Erythroblast (primary cell): ENCODE measurements at regions not wholly inside any gene's neighbourhood (a gene's known extent, or its start where the extent isn't known, plus 50 kb on each side); places are given as distances from the start of the nearest gene placed in this dataset.

Experiments used
- DNase-seq, 2 experiments: peaks; one replicate each; lab custom pipeline; 2025; lab: John Stamatoyannopoulos, UW
- GATA1 ChIP-seq: IDR thresholded peaks from 2 replicates; pipeline ENCODE4 v1.6.1; 2011; ENCODE audit warnings: low read depth, mild to moderate bottlenecking, control low read depth, low read length, moderate library complexity
- POLR2A ChIP-seq: IDR thresholded peaks from 2 replicates; pipeline ENCODE4 v1.6.1; 2011; ENCODE audit warnings: mild to moderate bottlenecking, low read length

DNA sequence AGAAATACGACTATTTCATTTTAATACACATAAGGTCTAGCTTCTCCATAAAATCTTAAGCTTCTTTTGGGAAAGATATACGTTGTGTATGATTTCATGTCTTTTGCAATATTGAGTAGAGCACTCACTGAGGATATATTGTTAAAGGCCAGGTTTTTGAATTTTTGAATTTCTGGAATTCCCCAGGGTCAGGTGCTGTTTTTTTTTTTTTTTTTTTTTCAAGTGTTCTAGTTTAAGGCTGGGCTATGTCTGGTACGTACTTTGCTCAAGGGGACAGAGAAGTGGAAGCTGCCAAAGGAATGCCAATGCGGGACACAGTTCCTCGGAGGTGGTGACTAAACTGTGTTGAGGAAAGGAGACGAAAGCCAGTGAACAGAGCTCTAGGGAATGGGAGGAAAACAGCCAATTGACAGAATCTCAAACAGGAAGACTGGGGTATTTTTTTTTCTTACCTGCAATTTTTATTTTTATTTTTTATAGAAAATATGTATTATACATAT lies 510.5 kb upstream of the CBLB start:
- TF ChIP-seq POLR2A: no peak
- TF ChIP-seq GATA1: no peak
- no peak for DNase-seq

DNA sequence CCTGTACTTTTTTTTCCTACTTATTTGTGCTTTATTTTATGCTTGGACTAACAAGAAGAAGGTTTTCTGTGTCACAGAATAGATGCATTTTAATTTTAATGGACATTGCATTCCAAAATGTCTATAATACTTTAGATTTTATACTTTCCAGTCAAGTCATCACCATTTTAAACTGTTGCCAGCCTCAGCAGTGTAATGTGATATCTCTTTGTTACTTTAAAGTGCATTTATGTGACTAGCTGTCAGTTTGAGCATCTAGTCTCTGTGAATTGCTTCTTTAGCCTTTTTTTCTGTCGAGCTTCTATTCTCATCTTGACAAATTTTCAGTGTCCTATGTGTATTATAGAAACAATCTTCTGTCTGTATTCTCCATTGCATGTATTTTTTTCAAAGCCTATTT lies 511.4 kb upstream of the CBLB start:
- no peak for DNase-seq
- TF ChIP-seq POLR2A (no peak), GATA1 (no peak)

GRCh38 chr3:106381286-106381938 lies 512.6 kb upstream of the CBLB start:
- TF ChIP-seq GATA1 (no peak), POLR2A (no peak)
- DNase-seq: no peak

DNA sequence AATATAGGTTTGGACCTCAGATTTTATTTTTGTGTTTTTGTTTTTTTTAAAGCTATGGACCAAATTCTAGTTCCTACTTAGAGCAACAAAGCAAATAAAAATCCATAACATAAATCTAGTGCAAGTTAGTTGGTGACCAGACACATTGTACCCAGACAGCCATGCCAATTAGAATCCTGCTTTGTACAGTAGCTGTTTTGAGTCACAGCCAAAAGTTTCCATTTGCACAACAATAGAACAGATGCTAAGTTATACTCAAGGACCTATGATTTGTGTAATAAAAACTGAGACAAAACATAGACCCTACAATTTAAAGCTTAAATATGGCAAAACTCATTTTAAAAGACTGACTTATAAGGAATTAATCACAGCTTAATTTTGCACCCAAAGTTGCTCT lies 513.1 kb upstream of the CBLB start:
- TF ChIP-seq GATA1 (no peak), POLR2A (no peak)

DNA sequence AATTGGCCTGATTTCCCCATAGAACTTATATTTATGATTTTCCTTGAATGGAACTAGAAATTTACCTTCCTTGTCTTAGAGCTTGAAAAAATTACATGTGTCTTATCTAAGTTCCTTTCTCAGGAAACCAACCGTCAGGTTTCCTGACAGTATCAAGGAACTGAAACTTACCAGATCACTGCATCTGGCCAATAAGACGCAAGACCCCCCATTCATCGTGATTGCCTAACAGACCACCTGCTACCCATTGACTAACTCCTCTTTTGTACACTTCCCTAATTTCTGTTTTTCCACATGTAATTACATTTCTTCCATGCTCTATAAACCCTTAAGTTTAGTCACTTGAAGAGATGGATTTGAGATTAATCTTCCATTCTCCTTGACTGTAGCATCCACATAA lies 517.2 kb upstream of the CBLB start:
- no peak for DNase-seq

More for the DNA sequence above, 513.1 kb upstream of the CBLB start:
- DNase-seq: no peak

DNA sequence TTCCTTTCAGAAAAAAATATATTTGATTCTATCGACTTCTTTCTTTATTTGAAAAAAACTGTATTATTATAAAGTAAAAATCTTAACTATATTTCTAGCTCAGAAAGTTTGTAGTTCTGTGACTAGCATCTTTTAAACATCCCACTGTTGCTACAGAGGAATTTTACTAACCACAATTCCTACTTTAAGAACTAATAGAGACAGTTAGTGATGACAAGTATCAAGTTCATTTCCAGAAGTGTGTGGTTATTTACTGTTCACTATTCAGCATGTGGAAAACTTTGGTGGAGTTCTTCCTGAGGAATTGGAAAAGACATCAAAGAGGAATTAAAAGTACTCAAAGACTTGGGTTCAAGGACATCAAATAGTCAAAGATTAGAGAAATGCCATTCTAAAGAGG lies 524.1 kb upstream of the CBLB start:
- DNase-seq: no peak
- TF ChIP-seq POLR2A: no peak
- no peak for TF ChIP-seq GATA1

More for the DNA sequence above, 517.2 kb upstream of the CBLB start:
- no peak for TF ChIP-seq GATA1
- no peak for TF ChIP-seq POLR2A

DNA sequence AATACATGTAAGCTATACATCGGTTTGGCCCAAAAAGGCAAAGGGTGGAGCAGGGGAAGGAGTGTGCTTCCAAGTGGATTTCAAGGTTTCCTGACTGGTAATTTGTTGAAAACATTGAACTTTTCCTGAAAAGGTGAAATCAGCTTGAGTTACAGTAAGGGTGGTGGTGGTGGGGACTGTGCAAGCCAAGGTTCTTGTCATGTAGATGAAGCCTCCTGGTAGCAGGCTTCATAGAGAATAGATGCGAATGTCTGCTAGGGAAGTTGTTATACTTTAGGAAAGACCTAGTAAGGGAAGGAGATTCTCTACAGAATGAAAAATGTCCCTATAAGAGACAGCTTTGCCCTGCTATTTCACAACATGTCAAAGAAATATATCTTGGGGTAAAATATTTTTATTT lies 528.2 kb upstream of the CBLB start:
- TF ChIP-seq POLR2A: no peak
- TF ChIP-seq GATA1: no peak
- no peak for DNase-seq

DNA sequence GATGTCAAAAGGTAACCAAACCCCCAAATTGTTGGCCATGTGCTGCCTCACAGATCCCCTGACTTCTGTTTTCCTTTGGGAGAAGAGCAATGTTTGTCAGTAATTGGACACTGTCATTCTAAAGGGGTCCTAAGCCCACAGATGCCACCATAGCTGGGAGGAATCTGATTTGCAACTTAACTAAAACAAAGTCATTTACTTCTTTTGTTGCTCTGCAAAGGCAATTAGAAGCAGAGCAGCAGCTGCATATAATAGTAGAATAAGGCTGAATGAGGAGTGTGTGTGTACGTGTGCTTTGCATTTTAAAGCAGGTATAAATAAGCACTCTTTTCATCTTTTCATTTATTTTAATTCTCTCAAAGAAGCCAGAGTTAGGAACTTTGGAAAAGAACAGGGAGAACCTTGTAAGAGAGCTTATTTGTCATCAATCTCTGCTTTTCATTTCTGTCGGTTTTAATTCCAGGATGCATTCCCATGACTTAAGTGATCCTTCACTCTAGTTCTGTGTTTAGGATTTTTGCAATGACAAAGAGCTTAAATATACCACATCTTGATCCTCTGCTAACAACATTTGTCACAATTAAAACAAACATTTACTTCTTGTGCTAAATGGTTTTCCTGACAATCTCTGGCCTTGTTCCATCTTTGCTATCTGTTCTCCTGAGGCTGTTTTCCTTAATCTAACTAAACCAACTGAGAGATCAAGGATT lies 530.2 kb upstream of the CBLB start:
- no peak for DNase-seq
- TF ChIP-seq POLR2A (no peak), GATA1 (no peak)

DNA sequence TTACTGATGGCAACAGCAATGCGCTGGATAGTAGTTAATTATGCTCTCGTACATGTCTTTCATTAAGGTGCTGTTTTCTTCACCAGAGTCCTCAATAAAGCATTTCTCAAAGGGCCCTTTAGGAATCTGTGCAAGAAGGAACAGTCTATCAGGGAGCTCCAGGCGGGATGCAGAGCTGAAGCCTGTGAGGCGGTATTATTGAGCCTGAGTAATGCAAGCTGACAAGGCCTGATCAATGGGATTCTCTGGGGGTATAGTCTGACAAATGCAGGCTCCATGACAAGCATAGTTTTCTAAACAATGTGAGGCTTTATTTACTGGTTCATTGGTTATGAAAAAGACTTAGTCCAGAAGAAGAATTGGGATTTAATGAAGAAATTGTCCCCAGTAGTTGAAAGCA lies 530.9 kb upstream of the CBLB start:
- no peak for DNase-seq
- TF ChIP-seq GATA1: no peak
- TF ChIP-seq POLR2A: no peak

GRCh38 chr3:106401666-106402490 lies 533.1 kb upstream of the CBLB start:
- TF ChIP-seq POLR2A (no peak), GATA1 (no peak)

GRCh38 chr3:106403371-106404145 lies 534.7 kb upstream of the CBLB start:
- TF ChIP-seq POLR2A (no peak), GATA1 (no peak)
- DNase-seq: no peak

More at GRCh38 chr3:106401666-106402490, 533.1 kb upstream of the CBLB start:
- DNase-seq: no peak

DNA sequence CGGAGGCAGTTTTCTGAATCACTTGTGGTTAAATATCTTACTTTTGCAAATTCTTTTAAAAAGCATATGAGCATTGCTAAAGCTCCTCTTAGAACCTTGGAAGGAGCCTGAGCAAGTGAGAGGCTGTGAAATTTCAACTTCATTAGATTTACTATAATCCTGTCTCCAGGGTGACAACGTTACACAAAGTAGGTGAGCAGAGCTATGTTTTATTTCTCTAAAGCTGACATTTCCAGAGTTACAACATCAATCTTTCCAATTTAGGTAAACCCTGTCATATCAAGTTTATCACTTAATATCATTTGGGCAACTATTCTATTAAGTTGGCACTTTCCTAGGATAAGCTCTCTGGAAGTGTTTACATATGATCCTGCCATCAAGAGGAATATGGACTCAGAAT lies 544.9 kb upstream of the CBLB start:
- no peak for DNase-seq
- TF ChIP-seq GATA1 (no peak), POLR2A (no peak)

DNA sequence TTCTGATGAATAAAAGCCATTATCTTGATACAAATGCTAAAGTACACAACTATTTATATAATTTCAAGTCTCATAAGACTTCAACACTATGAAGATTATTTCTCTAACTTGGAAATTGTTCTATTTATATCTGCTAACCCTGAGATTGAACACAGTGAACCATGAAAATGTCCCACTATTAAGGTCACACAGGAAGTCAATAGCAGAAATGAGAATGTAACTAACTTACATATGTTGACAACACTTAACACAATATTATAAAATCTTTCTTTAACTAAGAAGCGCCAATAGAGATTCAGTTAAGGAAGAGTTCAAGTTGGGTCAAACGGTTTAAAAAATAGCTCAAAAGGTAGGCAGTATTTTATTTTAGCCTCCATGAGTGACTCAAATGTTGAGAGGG lies 551.8 kb upstream of the CBLB start:
- no peak for DNase-seq
- TF ChIP-seq GATA1 (no peak), POLR2A (no peak)
